K562 (cell line): ENCODE measurements at regions not wholly inside any gene's neighbourhood (a gene's known extent, or its start where the extent isn't known, plus 50 kb on each side); places are given as distances from the start of the nearest gene placed in this dataset.

Source experiments
- ATAC-seq: fragments of 200-7000 bp; cut with Tn5 transposase; 3 replicates; pipeline ENCODE4 v1.9.1; 2020; ENCODE audit warnings: moderate library complexity
- BruUV-seq: library from RNA; stranded (reverse); fragments of 400-500 nt; replicated peaks from 2 replicates; lab custom pipeline; 2021; lab: Mats Ljungman, UMichigan
- CTCF ChIA-PET: fragments of 300-600 bp; formaldehyde crosslinking; extraction: SDS; loops from one replicate; lab custom pipeline; 2021; ENCODE audit warnings: low intra/inter-chr PET ratio; lab: Yijun Ruan, JAX
- POLR2A ChIA-PET: fragments of 300-600, 350-650 bp; sonication (Branson Sonifier 250); formaldehyde crosslinking; extraction: SDS; loops from one replicate; lab custom pipeline; 2021; ENCODE audit warnings: antibody characterized with exemption, inconsistent platforms; lab: Yijun Ruan, JAX
- DNase-seq, 4 experiments: peaks; one replicate each; pipeline versions ENCODE4 v3.0.0 to v3.0.0-alpha.2; 2011 to 2018; ENCODE audit warnings: low spot score in 3 of 4, mixed read lengths in 3 of 4; ENCODE audit errors: extremely low read depth in 1 of 4
- FAIRE-seq: peaks from 2 replicates; lab custom pipeline; 2011; peaks lifted over from hg19 to GRCh38; lab: Jason Lieb, UNC
- H2AFZ ChIP-seq: 2 replicates; pipeline ENCODE4 v1.6.0; 2011; ENCODE audit warnings: low read depth, low read length, control low read depth, inconsistent platforms
- H3K27ac ChIP-seq: fragments of 200-600 bp; 3 replicates; pipeline ENCODE4 v1.8.0; 2011; ENCODE audit warnings: low read depth, mild to moderate bottlenecking, control low read depth, inconsistent platforms, low read length, moderate library complexity, mixed read lengths; ENCODE audit errors: extremely low read depth
- H3K27me3 ChIP-seq, 2 experiments: fragments of 300-600 bp in 1 of 2; 2 replicates in 1 of 2; 3 replicates in 1 of 2; pipeline versions ENCODE4 v1.6.0 to v1.8.0; 2011; ENCODE audit warnings: inconsistent platforms in 2 of 2, low read length in 2 of 2, mild to moderate bottlenecking in 1 of 2, mixed read lengths in 1 of 2, moderate library complexity in 1 of 2; ENCODE audit not compliant: control insufficient read depth in 2 of 2, insufficient read depth in 2 of 2
- H3K36me3 ChIP-seq: fragments of 300-600 bp; 3 replicates; pipeline ENCODE4 v1.8.0; 2011; ENCODE audit warnings: mild to moderate bottlenecking, low read length, inconsistent platforms; ENCODE audit not compliant: control insufficient read depth, insufficient read depth
- H3K4me1 ChIP-seq, 2 experiments: fragments of 200-600 bp in 1 of 2; replicated peaks in 1 of 2; 2 replicates in 1 of 2; 3 replicates in 1 of 2; pipeline versions ENCODE4 v1.5.1 to v1.8.0; 2011; ENCODE audit warnings: inconsistent platforms in 2 of 2, low read length in 2 of 2, mild to moderate bottlenecking in 1 of 2, mixed read lengths in 1 of 2, moderate library complexity in 1 of 2; ENCODE audit not compliant: control insufficient read depth in 2 of 2, insufficient read depth in 2 of 2
- H3K4me2 ChIP-seq: 2 replicates; pipeline ENCODE4 v1.6.1; 2011; ENCODE audit warnings: low read length, control low read depth, inconsistent platforms, mixed read lengths; ENCODE audit not compliant: insufficient read depth
- H3K4me3 ChIP-seq: fragments of 200-600 bp; sonication (generic), shearing (Covaris generic); 2 replicates; pipeline ENCODE4 v1.5.1; 2016; ENCODE audit warnings: control low read depth, inconsistent platforms
- H3K79me2 ChIP-seq: fragments of 200-600 bp; 3 replicates; pipeline ENCODE4 v1.8.0; 2011; ENCODE audit warnings: low read length, inconsistent platforms; ENCODE audit not compliant: control insufficient read depth, insufficient read depth
- H3K9ac ChIP-seq, 2 experiments: 2 replicates each; pipeline versions ENCODE4 v1.6.0 to v1.6.1; 2011; ENCODE audit warnings: low read depth in 2 of 2, low read length in 2 of 2, control low read depth in 1 of 2, inconsistent platforms in 1 of 2, mild to moderate bottlenecking in 1 of 2, mixed read lengths in 1 of 2; ENCODE audit not compliant: insufficient read depth in 1 of 2
- H3K9me1 ChIP-seq: one replicate; pipeline ENCODE4 v1.6.0; 2011; ENCODE audit warnings: inconsistent platforms, mild to moderate bottlenecking, low read length, moderate library complexity; ENCODE audit not compliant: control insufficient read depth, insufficient read depth
- H3K9me3 ChIP-seq: replicated peaks from 2 replicates; pipeline ENCODE4 v1.5.1; 2011; ENCODE audit warnings: low read depth, low read length, inconsistent platforms; ENCODE audit not compliant: control insufficient read depth, insufficient read depth
- H4K20me1 ChIP-seq: replicated peaks from 2 replicates; pipeline ENCODE4 v1.6.1; 2011; ENCODE audit warnings: low read length, inconsistent platforms, mixed read lengths; ENCODE audit not compliant: control insufficient read depth, insufficient read depth
- CBX8 ChIP-seq: fragments of 200-600 bp; sonication (generic); IDR thresholded peaks from 2 replicates; pipeline ENCODE4 v1.6.1; 2012; ENCODE audit warnings: borderline replicate concordance, mixed run types, low read depth, mild to moderate bottlenecking, moderate library complexity, mixed read lengths, low read length, control low read depth, inconsistent platforms; ENCODE audit not compliant: poor library complexity, severe bottlenecking; ENCODE audit errors: extremely low read depth
- FOXP1 ChIP-seq: sonication (generic); formaldehyde crosslinking; IDR thresholded peaks from 2 replicates; pipeline ENCODE4 v1.8.0; 2022; ENCODE audit warnings: mild to moderate bottlenecking, missing genetic modification reagents
- KDM2B ChIP-seq: fragments of 250-450 bp; sonication (Bioruptor Pico); IDR thresholded peaks from 2 replicates; pipeline ENCODE4 v1.8.0; 2021; ENCODE audit warnings: mild to moderate bottlenecking, moderate library complexity
- MAFK ChIP-seq: IDR thresholded peaks from 2 replicates; pipeline ENCODE4 v1.6.1; 2011; ENCODE audit warnings: low read length, improper control_type of control experiment
- NELFE ChIP-seq: IDR thresholded peaks from 2 replicates; pipeline ENCODE4 v1.6.1; 2011; ENCODE audit warnings: mild to moderate bottlenecking; ENCODE audit not compliant: insufficient read depth, insufficient read length
- ZNF586 ChIP-seq: fragments of 450-650 bp; formaldehyde crosslinking; conservative IDR thresholded peaks from 2 replicates; pipeline ENCODE4 v1.4.0; 2020; ENCODE audit warnings: mild to moderate bottlenecking, moderate library complexity
- WGBS: fragments of 100-300 bp; shearing (Covaris generic); methylation state at CpG from one replicate; pipeline ENCODE4 v1.1.6; 2016; ENCODE audit warnings: low coverage, mixed read lengths; ENCODE audit not compliant: insufficient coverage; ENCODE audit errors: missing lambda C conversion rate; 5-methylcytosine and 5-hydroxymethylcytosine counted together
- in situ Hi-C: fragments of 300-500 bp; cut with MboI; formaldehyde crosslinking; loops from 4 replicates; pipeline ENCODE4 v1.15.0; 2018; ENCODE audit warnings: inconsistent platforms, mixed read lengths
- intact Hi-C: fragments of 100-400 bp; cut with micrococcal nuclease; formaldehyde crosslinking; loops from 2 replicates; pipeline ENCODE4 v1.14.2; 2022
- TF ChIP-seq, protein P1 (sequence below): fragments of 250-450 bp; sonication (Bioruptor Pico); IDR thresholded peaks from 2 replicates; pipeline ENCODE4 v1.8.0; 2022; ENCODE audit warnings: inconsistent platforms, mild to moderate bottlenecking, moderate library complexity, borderline replicate concordance
- TF ChIP-seq, protein P2 (sequence below), 2 experiments: fragments of 450-650 bp in 1 of 2; sonication (generic) in 1 of 2; formaldehyde crosslinking in 1 of 2; IDR thresholded peaks in 1 of 2; conservative IDR thresholded peaks in 1 of 2; 2 replicates each; pipeline versions ENCODE4 v1.6.1 to v1.8.1; 2016 to 2023; ENCODE audit warnings: mild to moderate bottlenecking in 2 of 2, moderate library complexity in 2 of 2, inconsistent platforms in 1 of 2, missing genetic modification reagents in 1 of 2

DNA sequence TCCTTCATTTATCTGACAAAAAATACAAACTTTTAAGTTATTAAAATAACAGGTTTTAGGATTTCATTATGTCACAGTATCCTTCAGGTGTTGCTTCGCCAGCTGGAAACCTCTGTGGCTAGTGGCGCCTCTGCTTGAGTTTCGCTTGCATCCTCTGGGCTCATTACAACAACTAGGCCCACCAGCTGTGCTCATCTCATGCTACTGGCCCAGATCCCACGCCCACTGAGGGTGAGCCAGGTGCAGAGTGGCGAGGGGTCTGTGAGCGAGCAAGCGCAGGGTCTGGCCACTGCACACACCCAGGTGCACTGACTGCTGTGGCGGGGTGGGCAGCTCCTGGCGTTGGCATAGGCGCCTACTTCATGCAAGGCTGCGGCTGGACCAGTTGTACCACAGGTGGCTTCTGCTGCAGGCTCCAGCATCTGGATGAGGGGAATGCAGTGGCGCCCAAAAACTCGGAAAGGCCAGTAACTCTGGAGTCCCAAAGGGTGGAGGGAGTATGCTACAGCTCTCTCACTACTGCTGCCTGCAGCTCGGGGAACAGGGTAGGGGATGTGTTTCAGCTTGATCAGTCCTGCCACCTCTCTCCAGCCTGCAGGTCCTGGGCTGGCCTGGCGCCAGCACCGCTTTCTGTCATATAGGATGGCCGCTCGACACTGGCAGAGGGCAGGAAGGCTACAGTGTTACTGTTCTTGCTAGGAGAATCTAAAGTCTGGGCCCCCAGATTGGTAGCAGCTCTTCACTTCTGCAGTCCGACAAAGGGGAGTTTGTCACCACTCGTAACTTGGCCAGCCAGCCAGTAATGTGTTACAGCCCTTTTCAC is 452.1 kb downstream of the TUSC1 start:
- Histone ChIP-seq H3K27me3 (no peaks in the 10 kb centered on the region), H3K79me2 (no peaks in the 10 kb centered on the region), H3K4me2 (no peak overlapping the region), H4K20me1 (no peaks in the 10 kb centered on the region), H3K36me3 (no peaks in the 10 kb centered on the region), H3K4me3 (no peak overlapping the region), H3K27ac (no peak overlapping the region), H3K9me1 (no peaks in the 10 kb centered on the region), H2AFZ (no peak overlapping the region), H3K9ac (no peak overlapping the region), H3K4me1 (no peaks in the 10 kb centered on the region), H3K9me3 (no peaks in the 10 kb centered on the region)
- no peak for DNase-seq
- BruUV-seq: no TSS peak
- TF ChIP-seq NELFE (no peak), CBX8 (no peak), MAFK (no peak), KDM2B (CRISPR knock-in tag) (no peak), ZNF586 (CRISPR knock-in tag) (no peak), FOXP1 (no peak)
- TF ChIP-seq, protein P1, sequence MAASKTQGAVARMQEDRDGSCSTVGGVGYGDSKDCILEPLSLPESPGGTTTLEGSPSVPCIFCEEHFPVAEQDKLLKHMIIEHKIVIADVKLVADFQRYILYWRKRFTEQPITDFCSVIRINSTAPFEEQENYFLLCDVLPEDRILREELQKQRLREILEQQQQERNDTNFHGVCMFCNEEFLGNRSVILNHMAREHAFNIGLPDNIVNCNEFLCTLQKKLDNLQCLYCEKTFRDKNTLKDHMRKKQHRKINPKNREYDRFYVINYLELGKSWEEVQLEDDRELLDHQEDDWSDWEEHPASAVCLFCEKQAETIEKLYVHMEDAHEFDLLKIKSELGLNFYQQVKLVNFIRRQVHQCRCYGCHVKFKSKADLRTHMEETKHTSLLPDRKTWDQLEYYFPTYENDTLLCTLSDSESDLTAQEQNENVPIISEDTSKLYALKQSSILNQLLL (CRISPR knock-in tag): no peak
- TF ChIP-seq, protein P2, sequence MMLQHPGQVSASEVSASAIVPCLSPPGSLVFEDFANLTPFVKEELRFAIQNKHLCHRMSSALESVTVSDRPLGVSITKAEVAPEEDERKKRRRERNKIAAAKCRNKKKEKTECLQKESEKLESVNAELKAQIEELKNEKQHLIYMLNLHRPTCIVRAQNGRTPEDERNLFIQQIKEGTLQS (IDR thresholded peaks at IDR 0.05): no peak
- TF ChIP-seq, protein P2 (CRISPR knock-in tag; conservative IDR thresholded peaks at IDR 0.05): no peak
- ChIA-PET POLR2A (no interaction called here), CTCF (no interaction called here)
- in situ Hi-C loops: no loop called here
- intact Hi-C loops: no loop called here
- ATAC-seq: no peak
- WGBS: no CpG with 5 or more reads among the region's 20 CpGs
- no peak for FAIRE-seq
